GM19455 (cell line): ENCODE measurements at regions not wholly inside any gene's neighbourhood (a gene's known extent, or its start where the extent isn't known, plus 50 kb on each side); places are given as distances from the start of the nearest gene placed in this dataset.
A peak's percentile ranks its signal among the peaks of the same experiment; 100 is the strongest.

Source experiments
- ATAC-seq: cut with Tn5 transposase; IDR thresholded peaks from one replicate; pipeline ENCODE4 v1.9.1; 2021; ENCODE audit not compliant: unreplicated experiment

- peak; percentile 95 for ATAC-seq
These were observed 187.1 kb upstream of the BRINP1 start for GRCh38 chr9:119556129-119556875.

- ATAC-seq, result no peak
These were observed 175.3 kb upstream of the BRINP1 start for GRCh38 chr9:119544492-119544891.

- no peak for ATAC-seq
These were observed 167.9 kb upstream of the BRINP1 start for GRCh38 chr9:119537138-119537537.

- ATAC-seq, result no peak
These were observed 164.3 kb upstream of the BRINP1 start for GRCh38 chr9:119533504-119533903.

GRCh38 chr9:119526698-119527097 lies 157.5 kb upstream of the BRINP1 start:
- ATAC-seq, result no peak

GRCh38 chr9:119523508-119523907 lies 154.3 kb upstream of the BRINP1 start:
- no peak for ATAC-seq

GRCh38 chr9:119522381-119522780 lies 153.1 kb upstream of the BRINP1 start:
- ATAC-seq, result no peak

- ATAC-seq, result no peak
These were observed 140.2 kb upstream of the BRINP1 start for GRCh38 chr9:119509291-119509905.

- no peak for ATAC-seq
These were observed 132.1 kb upstream of the BRINP1 start for GRCh38 chr9:119501374-119501773.

GRCh38 chr9:119500072-119500771 lies 131.0 kb upstream of the BRINP1 start:
- ATAC-seq, result no peak

- ATAC-seq, result no peak
These were observed 118.0 kb upstream of the BRINP1 start for GRCh38 chr9:119487118-119487827.

- no peak for ATAC-seq
These were observed 113.9 kb upstream of the BRINP1 start for GRCh38 chr9:119483153-119483552.

GRCh38 chr9:119477197-119477596 lies 108.0 kb upstream of the BRINP1 start:
- no peak for ATAC-seq

- ATAC-seq, result no peak
These were observed 88.8 kb upstream of the BRINP1 start for GRCh38 chr9:119458068-119458467.

- ATAC-seq, result no peak
These were observed 84.7 kb upstream of the BRINP1 start for GRCh38 chr9:119453980-119454379.

- no peak for ATAC-seq
These were observed 84.3 kb upstream of the BRINP1 start for GRCh38 chr9:119453490-119453911.

- no peak for ATAC-seq
These were observed 82.2 kb upstream of the BRINP1 start for GRCh38 chr9:119451426-119451825.

GRCh38 chr9:119443179-119443578 lies 73.9 kb upstream of the BRINP1 start:
- ATAC-seq, result no peak

GRCh38 chr9:119441832-119442231 lies 72.6 kb upstream of the BRINP1 start:
- ATAC-seq, result no peak

- ATAC-seq, result no peak
These were observed 72.1 kb upstream of the BRINP1 start for GRCh38 chr9:119441338-119441737.

GRCh38 chr9:119436261-119436660 lies 67.0 kb upstream of the BRINP1 start:
- ATAC-seq, result no peak
